HEK293T (cell line): ENCODE measurements at regions not wholly inside any gene's neighbourhood (a gene's known extent, or its start where the extent isn't known, plus 50 kb on each side); places are given as distances from the start of the nearest gene placed in this dataset.

Experiments used
- CTCF ChIA-PET: fragments of 350-600 bp; formaldehyde crosslinking; extraction: SDS; loops from one replicate; lab custom pipeline; 2021; ENCODE audit warnings: antibody characterized with exemption, inconsistent platforms; lab: Yijun Ruan, JAX
- POLR2A ChIA-PET: fragments of 350-600 bp; formaldehyde crosslinking; extraction: SDS; loops from one replicate; lab custom pipeline; 2020; ENCODE audit warnings: antibody characterized with exemption, inconsistent platforms; lab: Yijun Ruan, JAX
- DNase-seq: peaks from one replicate; pipeline ENCODE4 v3.0.0; 2012; ENCODE audit warnings: mixed read lengths; ENCODE audit errors: extremely low spot score
- ARNT ChIP-seq: fragments of 450-650 bp; IDR thresholded peaks from 2 replicates; pipeline ENCODE4 v1.6.1; 2017; ENCODE audit warnings: mild to moderate bottlenecking
- BHLHE40 ChIP-seq: fragments of 450-650 bp; IDR thresholded peaks from 2 replicates; pipeline ENCODE4 v1.6.1; 2016; ENCODE audit warnings: mild to moderate bottlenecking, moderate library complexity, borderline replicate concordance
- CTBP1 ChIP-seq: fragments of 450-650 bp; IDR thresholded peaks from 2 replicates; pipeline ENCODE4 v1.6.1; 2016; ENCODE audit warnings: borderline replicate concordance
- ELF4 ChIP-seq: fragments of 450-650 bp; IDR thresholded peaks from 2 replicates; pipeline ENCODE4 v1.6.1; 2017; ENCODE audit warnings: antibody characterized with exemption
- FOXA1 ChIP-seq: fragments of 450-650 bp; IDR thresholded peaks from 2 replicates; pipeline ENCODE4 v1.6.1; 2016; ENCODE audit warnings: mild to moderate bottlenecking
- FOXK2 ChIP-seq: fragments of 450-650 bp; IDR thresholded peaks from 2 replicates; pipeline ENCODE4 v1.6.1; 2016; ENCODE audit warnings: mild to moderate bottlenecking
- FOXM1 ChIP-seq: fragments of 450-650 bp; IDR thresholded peaks from 2 replicates; pipeline ENCODE4 v1.6.1; 2017; ENCODE audit warnings: mild to moderate bottlenecking, borderline replicate concordance
- HDGF ChIP-seq: fragments of 450-650 bp; IDR thresholded peaks from 2 replicates; pipeline ENCODE4 v1.6.1; 2017; ENCODE audit warnings: antibody characterized with exemption, borderline replicate concordance
- L3MBTL2 ChIP-seq: fragments of 450-650 bp; conservative IDR thresholded peaks from 2 replicates; pipeline ENCODE4 v1.6.1; 2016; ENCODE audit warnings: mild to moderate bottlenecking
- LEF1 ChIP-seq: fragments of 450-650 bp; IDR thresholded peaks from 2 replicates; pipeline ENCODE4 v1.6.1; 2017; ENCODE audit warnings: mild to moderate bottlenecking, borderline replicate concordance
- NFRKB ChIP-seq: fragments of 450-650 bp; IDR thresholded peaks from 2 replicates; pipeline ENCODE4 v1.6.1; 2016; ENCODE audit warnings: mild to moderate bottlenecking, moderate library complexity
- PKNOX1 ChIP-seq: fragments of 450-650 bp; IDR thresholded peaks from 2 replicates; pipeline ENCODE4 v1.6.1; 2016
- SP1 ChIP-seq: fragments of 450-650 bp; IDR thresholded peaks from 2 replicates; pipeline ENCODE4 v1.6.1; 2017
- SUZ12 ChIP-seq: fragments of 450-650 bp; IDR thresholded peaks from 2 replicates; pipeline ENCODE4 v1.6.1; 2016; ENCODE audit warnings: mild to moderate bottlenecking
- TARDBP ChIP-seq: fragments of 450-650 bp; IDR thresholded peaks from 2 replicates; pipeline ENCODE4 v1.6.1; 2016
- ZNF384 ChIP-seq: fragments of 450-650 bp; IDR thresholded peaks from 2 replicates; pipeline ENCODE4 v1.6.1; 2016

GRCh38 chr12:92299344-92299743 is 153.7 kb upstream of the BTG1 start:
- TF ChIP-seq FOXM1 = no peak
- no peak for TF ChIP-seq CTBP1
- no peak for TF ChIP-seq HDGF
- no peak for TF ChIP-seq FOXK2
- DNase-seq = no peak
- CTCF ChIA-PET = interaction anchor here (0.6 kb wide), 1 partner anchor 212 kb away, joined by 3 read pairs; no protein-coding TSS in a partner anchor
- POLR2A ChIA-PET = no interaction called here

GRCh38 chr12:92297932-92298696 is 152.5 kb upstream of the BTG1 start:
- no peak for DNase-seq

GRCh38 chr12:92297405-92297804 is 151.8 kb upstream of the BTG1 start:
- TF ChIP-seq NFRKB (no peak), ZNF384 (no peak), BHLHE40 (no peak), FOXK2 (no peak), LEF1 (no peak), SP1 (no peak), SUZ12 (no peak), L3MBTL2 (no peak), CTBP1 (no peak), FOXM1 (no peak), ARNT (no peak), ELF4 (no peak), FOXA1 (no peak), TARDBP (no peak), PKNOX1 (no peak), HDGF (no peak)
- no peak for DNase-seq
- ChIA-PET POLR2A (no interaction called here), CTCF (no interaction called here)

More at GRCh38 chr12:92297932-92298696, 152.5 kb upstream of the BTG1 start:
- no peak for TF ChIP-seq NFRKB
- TF ChIP-seq LEF1 = no peak
- no peak for TF ChIP-seq PKNOX1
- no peak for TF ChIP-seq SUZ12
- no peak for TF ChIP-seq CTBP1
- TF ChIP-seq FOXA1 = no peak
- no peak for TF ChIP-seq SP1
- TF ChIP-seq ELF4 = no peak
- TF ChIP-seq BHLHE40 = no peak
- TF ChIP-seq HDGF = no peak
- no peak for TF ChIP-seq L3MBTL2
- TF ChIP-seq TARDBP = no peak
- TF ChIP-seq ZNF384 = no peak
- TF ChIP-seq FOXM1 = no peak
- no peak for TF ChIP-seq FOXK2
- no peak for TF ChIP-seq ARNT
- CTCF ChIA-PET = interaction anchor here (0.7 kb wide), 1 partner anchor 15 kb away, joined by 3 read pairs; no protein-coding TSS in a partner anchor
- POLR2A ChIA-PET = no interaction called here

- ChIA-PET CTCF (no interaction called here), POLR2A (no interaction called here)
- no peak for DNase-seq
- no peak for TF ChIP-seq ELF4
- TF ChIP-seq FOXM1 = no peak
- no peak for TF ChIP-seq TARDBP
- TF ChIP-seq HDGF = no peak
- no peak for TF ChIP-seq PKNOX1
- TF ChIP-seq FOXA1 = no peak
- no peak for TF ChIP-seq ZNF384
- TF ChIP-seq FOXK2 = no peak
- no peak for TF ChIP-seq SUZ12
- TF ChIP-seq BHLHE40 = no peak
- no peak for TF ChIP-seq CTBP1
- TF ChIP-seq NFRKB = no peak
- TF ChIP-seq SP1 = no peak
- TF ChIP-seq L3MBTL2 = no peak
- no peak for TF ChIP-seq ARNT
- no peak for TF ChIP-seq LEF1
Measured at GRCh38 chr12:92295523-92295922, 149.9 kb upstream of the BTG1 start.

- ChIA-PET CTCF (no interaction called here), POLR2A (no interaction called here)
- DNase-seq = no peak
- TF ChIP-seq FOXK2 (no peak), PKNOX1 (no peak), SUZ12 (no peak), TARDBP (no peak), HDGF (no peak), NFRKB (no peak), BHLHE40 (no peak), FOXM1 (no peak), SP1 (no peak), ARNT (no peak), ZNF384 (no peak), ELF4 (no peak)
Measured at GRCh38 chr12:92294676-92295440, 149.2 kb upstream of the BTG1 start.
